ENCODE measurements at regions not wholly inside any gene's neighbourhood (a gene's known extent, or its start where the extent isn't known, plus 50 kb on each side); places are given as distances from the start of the nearest gene placed in this dataset.

DNA sequence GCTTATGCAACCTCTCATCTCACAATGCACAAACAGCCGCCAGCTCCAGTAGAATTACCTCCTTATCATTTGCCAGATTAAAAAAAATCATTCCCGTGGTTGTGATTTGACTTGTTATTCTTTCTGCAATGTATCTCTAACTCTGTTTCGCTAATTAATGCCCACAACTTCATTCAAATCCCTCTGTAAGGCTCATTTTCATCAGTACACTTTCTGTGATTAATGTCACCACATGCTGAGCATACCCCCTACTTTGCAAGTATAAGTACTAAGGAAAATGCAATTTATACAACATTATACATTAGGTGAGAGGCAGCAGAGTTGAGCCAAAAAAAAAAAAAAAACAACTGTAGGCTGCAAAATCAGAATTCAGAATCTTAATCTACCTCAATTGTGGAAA is 166.0 kb downstream of the FSCB start:
- TF ChIP-seq, protein P1, sequence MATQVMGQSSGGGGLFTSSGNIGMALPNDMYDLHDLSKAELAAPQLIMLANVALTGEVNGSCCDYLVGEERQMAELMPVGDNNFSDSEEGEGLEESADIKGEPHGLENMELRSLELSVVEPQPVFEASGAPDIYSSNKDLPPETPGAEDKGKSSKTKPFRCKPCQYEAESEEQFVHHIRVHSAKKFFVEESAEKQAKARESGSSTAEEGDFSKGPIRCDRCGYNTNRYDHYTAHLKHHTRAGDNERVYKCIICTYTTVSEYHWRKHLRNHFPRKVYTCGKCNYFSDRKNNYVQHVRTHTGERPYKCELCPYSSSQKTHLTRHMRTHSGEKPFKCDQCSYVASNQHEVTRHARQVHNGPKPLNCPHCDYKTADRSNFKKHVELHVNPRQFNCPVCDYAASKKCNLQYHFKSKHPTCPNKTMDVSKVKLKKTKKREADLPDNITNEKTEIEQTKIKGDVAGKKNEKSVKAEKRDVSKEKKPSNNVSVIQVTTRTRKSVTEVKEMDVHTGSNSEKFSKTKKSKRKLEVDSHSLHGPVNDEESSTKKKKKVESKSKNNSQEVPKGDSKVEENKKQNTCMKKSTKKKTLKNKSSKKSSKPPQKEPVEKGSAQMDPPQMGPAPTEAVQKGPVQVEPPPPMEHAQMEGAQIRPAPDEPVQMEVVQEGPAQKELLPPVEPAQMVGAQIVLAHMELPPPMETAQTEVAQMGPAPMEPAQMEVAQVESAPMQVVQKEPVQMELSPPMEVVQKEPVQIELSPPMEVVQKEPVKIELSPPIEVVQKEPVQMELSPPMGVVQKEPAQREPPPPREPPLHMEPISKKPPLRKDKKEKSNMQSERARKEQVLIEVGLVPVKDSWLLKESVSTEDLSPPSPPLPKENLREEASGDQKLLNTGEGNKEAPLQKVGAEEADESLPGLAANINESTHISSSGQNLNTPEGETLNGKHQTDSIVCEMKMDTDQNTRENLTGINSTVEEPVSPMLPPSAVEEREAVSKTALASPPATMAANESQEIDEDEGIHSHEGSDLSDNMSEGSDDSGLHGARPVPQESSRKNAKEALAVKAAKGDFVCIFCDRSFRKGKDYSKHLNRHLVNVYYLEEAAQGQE (IDR thresholded peaks at IDR 0.05; ENCODE audit: low read depth, low read length), result no peak
- TF ChIP-seq, protein P2, sequence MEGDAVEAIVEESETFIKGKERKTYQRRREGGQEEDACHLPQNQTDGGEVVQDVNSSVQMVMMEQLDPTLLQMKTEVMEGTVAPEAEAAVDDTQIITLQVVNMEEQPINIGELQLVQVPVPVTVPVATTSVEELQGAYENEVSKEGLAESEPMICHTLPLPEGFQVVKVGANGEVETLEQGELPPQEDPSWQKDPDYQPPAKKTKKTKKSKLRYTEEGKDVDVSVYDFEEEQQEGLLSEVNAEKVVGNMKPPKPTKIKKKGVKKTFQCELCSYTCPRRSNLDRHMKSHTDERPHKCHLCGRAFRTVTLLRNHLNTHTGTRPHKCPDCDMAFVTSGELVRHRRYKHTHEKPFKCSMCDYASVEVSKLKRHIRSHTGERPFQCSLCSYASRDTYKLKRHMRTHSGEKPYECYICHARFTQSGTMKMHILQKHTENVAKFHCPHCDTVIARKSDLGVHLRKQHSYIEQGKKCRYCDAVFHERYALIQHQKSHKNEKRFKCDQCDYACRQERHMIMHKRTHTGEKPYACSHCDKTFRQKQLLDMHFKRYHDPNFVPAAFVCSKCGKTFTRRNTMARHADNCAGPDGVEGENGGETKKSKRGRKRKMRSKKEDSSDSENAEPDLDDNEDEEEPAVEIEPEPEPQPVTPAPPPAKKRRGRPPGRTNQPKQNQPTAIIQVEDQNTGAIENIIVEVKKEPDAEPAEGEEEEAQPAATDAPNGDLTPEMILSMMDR (IDR thresholded peaks at IDR 0.05), result no peak
- no peak for TF ChIP-seq POLR2AphosphoS5 (IDR thresholded peaks at IDR 0.05; ENCODE audit: low read depth, low read length)
- TF ChIP-seq, protein P3, sequence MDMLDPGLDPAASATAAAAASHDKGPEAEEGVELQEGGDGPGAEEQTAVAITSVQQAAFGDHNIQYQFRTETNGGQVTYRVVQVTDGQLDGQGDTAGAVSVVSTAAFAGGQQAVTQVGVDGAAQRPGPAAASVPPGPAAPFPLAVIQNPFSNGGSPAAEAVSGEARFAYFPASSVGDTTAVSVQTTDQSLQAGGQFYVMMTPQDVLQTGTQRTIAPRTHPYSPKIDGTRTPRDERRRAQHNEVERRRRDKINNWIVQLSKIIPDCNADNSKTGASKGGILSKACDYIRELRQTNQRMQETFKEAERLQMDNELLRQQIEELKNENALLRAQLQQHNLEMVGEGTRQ (IDR thresholded peaks at IDR 0.05; ENCODE audit: borderline replicate concordance, low read depth, low read length), result no peak
- no peak for TF ChIP-seq FOXM1 (IDR thresholded peaks at IDR 0.05; ENCODE audit: low read depth)
- TF ChIP-seq, protein P4, sequence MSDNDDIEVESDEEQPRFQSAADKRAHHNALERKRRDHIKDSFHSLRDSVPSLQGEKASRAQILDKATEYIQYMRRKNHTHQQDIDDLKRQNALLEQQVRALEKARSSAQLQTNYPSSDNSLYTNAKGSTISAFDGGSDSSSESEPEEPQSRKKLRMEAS (IDR thresholded peaks at IDR 0.05; ENCODE audit: low read depth), result no peak
- no peak for TF ChIP-seq JUND (IDR thresholded peaks at IDR 0.05)
- TF ChIP-seq YY1 (IDR thresholded peaks at IDR 0.05; ENCODE audit: low read depth), result no peak
- TF ChIP-seq, protein P5, sequence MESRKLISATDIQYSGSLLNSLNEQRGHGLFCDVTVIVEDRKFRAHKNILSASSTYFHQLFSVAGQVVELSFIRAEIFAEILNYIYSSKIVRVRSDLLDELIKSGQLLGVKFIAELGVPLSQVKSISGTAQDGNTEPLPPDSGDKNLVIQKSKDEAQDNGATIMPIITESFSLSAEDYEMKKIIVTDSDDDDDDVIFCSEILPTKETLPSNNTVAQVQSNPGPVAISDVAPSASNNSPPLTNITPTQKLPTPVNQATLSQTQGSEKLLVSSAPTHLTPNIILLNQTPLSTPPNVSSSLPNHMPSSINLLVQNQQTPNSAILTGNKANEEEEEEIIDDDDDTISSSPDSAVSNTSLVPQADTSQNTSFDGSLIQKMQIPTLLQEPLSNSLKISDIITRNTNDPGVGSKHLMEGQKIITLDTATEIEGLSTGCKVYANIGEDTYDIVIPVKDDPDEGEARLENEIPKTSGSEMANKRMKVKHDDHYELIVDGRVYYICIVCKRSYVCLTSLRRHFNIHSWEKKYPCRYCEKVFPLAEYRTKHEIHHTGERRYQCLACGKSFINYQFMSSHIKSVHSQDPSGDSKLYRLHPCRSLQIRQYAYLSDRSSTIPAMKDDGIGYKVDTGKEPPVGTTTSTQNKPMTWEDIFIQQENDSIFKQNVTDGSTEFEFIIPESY (IDR thresholded peaks at IDR 0.05; ENCODE audit: borderline replicate concordance, low read depth), result no peak
- TF ChIP-seq, protein P6, sequence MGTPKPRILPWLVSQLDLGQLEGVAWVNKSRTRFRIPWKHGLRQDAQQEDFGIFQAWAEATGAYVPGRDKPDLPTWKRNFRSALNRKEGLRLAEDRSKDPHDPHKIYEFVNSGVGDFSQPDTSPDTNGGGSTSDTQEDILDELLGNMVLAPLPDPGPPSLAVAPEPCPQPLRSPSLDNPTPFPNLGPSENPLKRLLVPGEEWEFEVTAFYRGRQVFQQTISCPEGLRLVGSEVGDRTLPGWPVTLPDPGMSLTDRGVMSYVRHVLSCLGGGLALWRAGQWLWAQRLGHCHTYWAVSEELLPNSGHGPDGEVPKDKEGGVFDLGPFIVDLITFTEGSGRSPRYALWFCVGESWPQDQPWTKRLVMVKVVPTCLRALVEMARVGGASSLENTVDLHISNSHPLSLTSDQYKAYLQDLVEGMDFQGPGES (IDR thresholded peaks at IDR 0.05; ENCODE audit: low read depth, low read length), result no peak
- TF ChIP-seq RCOR1 (IDR thresholded peaks at IDR 0.05; ENCODE audit: low read length), result no peak

Data from SK-N-SH (cell line).